ENCODE measurements at regions not wholly inside any gene's neighbourhood (a gene's known extent, or its start where the extent isn't known, plus 50 kb on each side); places are given as distances from the start of the nearest gene placed in this dataset.
"Not testable (repeated sequence)": the region's sequence is repeated elsewhere in the genome, so short reads cannot be mapped to it uniquely, and the experiment has no call there.

GRCh38 chr5:143913008-143913752 lies 101.2 kb downstream of the HMHB1 start:
- no peak for DNase-seq

GRCh38 chr5:143914756-143915155 lies 102.8 kb downstream of the HMHB1 start:
- DNase-seq: no peak

GRCh38 chr5:143916451-143916850 lies 104.5 kb downstream of the HMHB1 start:
- no peak for DNase-seq

DNA sequence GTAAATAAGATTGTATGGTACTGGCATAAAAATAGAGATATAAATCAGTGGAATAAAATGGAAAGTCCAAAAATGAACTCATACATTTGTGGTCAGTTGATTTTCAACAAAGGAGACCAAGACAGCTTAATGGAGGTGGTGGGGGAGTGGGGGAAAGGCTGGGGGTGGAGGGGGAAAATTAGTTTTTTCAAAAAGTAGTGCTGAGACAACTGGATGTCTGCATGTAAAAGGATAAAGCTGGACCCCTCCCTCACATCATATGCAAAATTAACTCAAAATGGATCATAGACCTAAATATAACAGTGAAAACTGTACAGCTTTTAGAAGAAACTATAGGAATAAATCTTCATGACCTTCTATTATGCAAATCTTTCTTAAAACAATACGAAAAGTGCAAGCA lies 107.0 kb downstream of the HMHB1 start:
- no peak for DNase-seq

GRCh38 chr5:143920772-143921171 lies 108.8 kb downstream of the HMHB1 start:
- no peak for DNase-seq

GRCh38 chr5:143921525-143922311 lies 109.8 kb downstream of the HMHB1 start:
- no peak for DNase-seq

- no peak for DNase-seq
These were observed 110.8 kb downstream of the HMHB1 start for GRCh38 chr5:143922718-143923117.

GRCh38 chr5:143923634-143924266 lies 111.8 kb downstream of the HMHB1 start:
- no peak for DNase-seq

DNA sequence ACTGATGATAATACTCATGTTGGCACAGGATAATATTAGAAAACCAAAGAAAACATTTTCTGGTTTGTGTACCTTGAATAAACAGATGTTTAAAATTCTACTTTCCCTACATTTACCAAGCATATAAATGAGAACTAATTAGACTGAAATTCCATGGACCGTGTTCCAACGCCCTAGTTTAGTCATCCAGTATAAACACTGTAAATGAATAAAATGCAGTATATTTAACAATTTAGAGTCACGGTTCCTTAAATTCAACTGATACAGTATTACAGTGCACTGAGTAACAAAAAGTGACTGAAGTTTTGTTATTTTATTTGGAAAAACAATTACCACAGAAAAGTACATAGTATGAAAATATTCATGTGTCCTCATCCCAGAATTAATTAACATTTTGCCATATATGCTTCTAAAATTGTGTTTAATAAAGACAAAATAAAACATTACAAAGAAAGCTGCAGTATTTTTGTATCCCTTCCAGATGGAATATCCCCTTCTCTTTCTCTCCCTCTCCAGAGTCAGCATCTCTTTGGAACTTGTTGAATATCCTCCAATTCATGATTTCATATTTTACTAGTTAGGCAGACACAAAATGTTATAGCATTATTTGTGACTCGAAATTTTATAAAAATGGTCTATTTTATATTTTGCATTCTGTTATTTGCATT lies 112.5 kb downstream of the HMHB1 start:
- DNase-seq: no peak

GRCh38 chr5:143924979-143925325 lies 113.0 kb downstream of the HMHB1 start:
- not testable (repeated sequence) for DNase-seq

DNA sequence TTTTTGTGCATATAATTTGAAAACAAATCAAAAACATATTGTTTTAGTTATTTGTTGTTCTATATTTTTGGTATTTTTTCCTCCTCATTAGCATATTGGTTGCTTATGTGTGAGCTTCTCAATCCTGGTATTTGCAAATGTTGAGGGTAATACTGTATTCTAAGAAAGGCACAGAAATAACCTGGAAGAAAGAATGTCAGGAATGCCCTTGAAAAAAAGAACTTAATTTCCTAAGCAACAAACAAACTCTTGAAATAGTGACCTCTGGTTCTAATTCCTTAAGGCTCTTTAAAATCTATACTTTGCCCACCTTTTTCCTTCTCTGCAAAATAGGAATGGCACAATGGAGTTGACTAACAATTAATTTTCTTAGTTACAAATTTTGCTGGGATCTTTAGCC lies 117.5 kb downstream of the HMHB1 start:
- DNase-seq: no peak

- DNase-seq: no peak
These were observed 118.6 kb downstream of the HMHB1 start for GRCh38 chr5:143930561-143930960.

DNA sequence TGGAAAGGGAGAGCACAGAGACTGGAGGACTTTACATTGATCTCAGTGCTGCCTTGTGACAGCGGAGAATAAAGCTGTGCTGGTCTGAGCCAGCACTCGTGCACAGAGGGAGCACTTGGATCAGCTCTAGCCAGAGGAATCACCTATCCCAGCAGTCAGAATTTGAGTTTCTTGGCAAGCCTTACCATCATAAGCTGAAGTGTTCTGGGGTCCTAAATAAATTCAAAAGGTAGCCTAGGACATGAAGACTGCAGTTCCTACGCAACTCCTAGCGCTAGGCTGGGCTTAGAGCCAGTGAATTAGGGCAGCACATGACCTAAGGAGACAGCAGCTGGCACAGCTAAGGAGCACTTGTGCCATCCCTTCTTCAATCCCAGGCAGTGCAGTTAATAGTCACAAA lies 119.5 kb downstream of the HMHB1 start:
- no peak for DNase-seq

DNA sequence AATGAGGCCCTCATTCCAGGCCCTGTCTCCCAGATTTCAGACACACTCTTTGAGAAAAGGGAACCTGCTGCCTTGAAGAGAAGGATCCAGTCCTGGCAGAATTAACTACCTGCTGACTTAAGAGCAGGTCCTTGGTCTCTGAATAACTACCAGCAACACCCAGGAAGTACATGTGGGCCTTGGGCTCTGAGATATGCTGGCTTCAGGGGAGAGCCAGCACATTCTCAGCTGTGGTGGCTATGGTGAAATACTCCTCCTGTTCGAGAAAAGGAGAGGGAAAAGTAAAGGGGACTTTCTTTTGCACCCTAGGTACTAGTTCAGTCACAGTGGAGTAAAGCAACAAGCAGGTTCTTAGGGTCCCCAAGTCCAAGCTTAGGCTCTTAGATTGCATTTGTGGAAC lies 120.0 kb downstream of the HMHB1 start:
- no peak for DNase-seq

DNA sequence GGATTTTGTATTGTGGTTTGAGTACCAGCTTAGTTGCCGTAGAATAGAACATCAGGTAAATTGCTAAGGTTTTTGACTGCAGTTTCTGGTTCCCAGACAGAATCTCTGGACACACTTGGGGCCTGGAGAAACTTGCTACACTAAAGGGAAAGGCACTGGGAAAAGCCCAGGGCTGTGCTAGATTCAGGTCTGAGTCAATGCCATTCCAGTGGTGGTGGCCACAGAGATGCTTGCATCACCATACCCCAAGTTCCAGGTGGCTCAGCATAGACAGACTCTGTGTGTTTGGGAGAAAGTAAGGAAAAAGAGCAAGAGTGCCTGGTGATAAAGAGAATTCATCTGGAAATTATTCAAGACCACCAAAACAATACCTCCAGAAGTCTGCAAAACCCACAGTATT lies 120.6 kb downstream of the HMHB1 start:
- DNase-seq: no peak

- DNase-seq: no peak
These were observed 121.5 kb downstream of the HMHB1 start for GRCh38 chr5:143933451-143933850.

DNA sequence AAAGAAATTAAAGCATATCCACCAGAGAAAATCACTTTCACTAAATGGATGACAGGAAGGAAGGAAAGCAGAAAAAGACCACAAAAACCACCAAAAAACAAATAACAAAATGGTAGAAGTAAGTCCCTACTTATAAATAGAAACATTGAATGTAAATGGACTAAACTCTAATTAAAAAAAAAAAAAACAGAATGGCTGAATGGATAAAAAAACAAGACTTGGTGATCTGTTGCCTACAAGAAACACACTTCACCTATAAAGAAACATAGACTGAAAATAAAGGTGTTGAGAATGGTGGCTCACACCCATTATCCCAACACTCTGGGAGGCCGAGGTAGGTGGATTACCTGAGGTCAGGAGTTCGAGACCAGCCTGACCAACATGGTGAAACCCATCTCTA lies 122.9 kb downstream of the HMHB1 start:
- no peak for DNase-seq

- DNase-seq: no peak
These were observed 126.3 kb downstream of the HMHB1 start for GRCh38 chr5:143938230-143938629.

- no peak for DNase-seq
These were observed 134.9 kb downstream of the HMHB1 start for GRCh38 chr5:143946837-143947236.

DNA sequence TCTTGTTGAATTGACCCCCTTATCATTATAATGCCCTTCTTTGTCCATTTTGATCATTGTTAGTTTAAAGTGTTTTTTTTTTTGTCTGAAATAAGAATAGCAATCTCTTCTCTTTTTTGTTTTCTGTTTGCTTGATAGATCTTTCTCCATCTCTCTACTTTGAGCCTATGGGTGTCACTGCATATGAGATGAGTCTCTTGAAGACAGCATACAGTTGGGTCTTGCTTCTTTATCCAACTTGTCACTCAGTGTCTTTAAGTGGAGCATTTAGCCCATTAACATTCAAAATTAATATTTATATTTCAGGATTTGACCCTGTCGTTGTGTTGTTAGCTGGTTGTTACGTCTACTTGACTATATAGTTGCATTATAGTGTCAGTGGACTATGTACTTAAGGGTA lies 135.4 kb downstream of the HMHB1 start:
- no peak for DNase-seq

DNA sequence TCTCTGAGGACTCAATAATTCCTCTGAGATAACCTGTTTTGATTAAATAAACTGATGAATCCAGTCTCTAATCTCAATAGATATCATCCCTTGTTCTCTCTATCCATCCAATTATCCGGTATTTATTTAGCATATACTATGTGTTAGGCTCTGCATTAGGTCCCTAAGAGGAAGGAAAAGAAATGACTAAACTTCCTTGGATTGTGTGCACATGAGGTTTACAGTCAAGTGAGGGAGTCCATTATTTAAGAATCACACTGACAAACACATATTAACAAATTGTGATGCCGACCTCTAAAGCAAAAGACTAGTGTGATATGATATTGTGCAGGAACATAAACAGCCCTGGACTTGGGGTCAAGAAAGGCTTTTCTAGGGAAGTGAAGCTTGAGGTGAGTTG lies 140.8 kb downstream of the HMHB1 start:
- DNase-seq: no peak

GRCh38 chr5:143953851-143954250 lies 141.9 kb downstream of the HMHB1 start:
- DNase-seq: no peak

GRCh38 chr5:143955141-143955540 lies 143.2 kb downstream of the HMHB1 start:
- no peak for DNase-seq

DNA sequence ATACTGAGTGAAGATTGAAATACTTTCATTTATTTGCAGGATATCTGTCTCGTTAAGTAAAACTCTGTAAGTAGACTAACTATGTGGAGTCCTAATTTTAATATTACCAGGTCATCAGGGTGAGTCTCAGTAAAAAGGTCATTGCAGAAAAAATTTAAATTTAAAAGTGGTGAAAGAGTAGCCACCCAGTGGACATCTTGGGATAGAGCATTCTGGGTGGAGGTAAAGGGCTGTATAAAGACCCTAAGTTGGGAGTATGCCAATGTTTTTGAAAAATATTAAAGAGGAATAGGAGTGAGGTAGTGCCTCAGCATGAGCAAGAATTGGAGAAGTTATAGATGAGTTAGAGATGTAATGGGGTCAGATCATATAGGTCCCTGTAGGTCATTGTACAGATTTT lies 145.5 kb downstream of the HMHB1 start:
- DNase-seq: no peak
